Fibroblast of lung (primary cell): ENCODE measurements at regions not wholly inside any gene's neighbourhood (a gene's known extent, or its start where the extent isn't known, plus 50 kb on each side); places are given as distances from the start of the nearest gene placed in this dataset.

Experiments used
- DNase-seq, 2 donors: peaks; one replicate each; pipeline versions ENCODE4 v3.0.0 to v3.0.0-alpha.2; 2010; ENCODE audit warnings: low read depth in 2 of 2
- H2AFZ ChIP-seq: 2 replicates; pipeline ENCODE4 v1.5.1; 2012; ENCODE audit warnings: low read length, control low read depth, inconsistent platforms
- H3K27ac ChIP-seq: 2 replicates; pipeline ENCODE4 v1.5.1; 2011; ENCODE audit warnings: low read length, control low read depth; ENCODE audit not compliant: insufficient read depth
- H3K27me3 ChIP-seq: 2 replicates; pipeline ENCODE4 v1.5.1; 2011; ENCODE audit warnings: mild to moderate bottlenecking, low read length; ENCODE audit not compliant: control insufficient read depth, insufficient read depth
- H3K36me3 ChIP-seq: 2 replicates; pipeline ENCODE4 v1.5.1; 2011; ENCODE audit warnings: low read length; ENCODE audit not compliant: control insufficient read depth, insufficient read depth
- H3K4me1 ChIP-seq: 2 replicates; pipeline ENCODE4 v1.5.1; 2011; ENCODE audit warnings: low read length; ENCODE audit not compliant: control insufficient read depth, insufficient read depth; ENCODE audit errors: extremely low read depth
- H3K4me2 ChIP-seq: 2 replicates; pipeline ENCODE4 v1.5.1; 2011; ENCODE audit warnings: low read length, control low read depth; ENCODE audit not compliant: insufficient read depth; ENCODE audit errors: extremely low read depth
- H3K4me3 ChIP-seq, 4 experiments: fragments of 200-600 bp in 1 of 4; sonication (generic) in 1 of 4; replicated peaks in 1 of 4; 2 replicates each; pipeline ENCODE4 v1.5.1; 2011 to 2016; ENCODE audit warnings: low read length in 4 of 4, low read depth in 3 of 4, mild to moderate bottlenecking in 3 of 4, control low read depth in 2 of 4, inconsistent platforms in 1 of 4, mixed read lengths in 1 of 4; ENCODE audit not compliant: insufficient read depth in 1 of 4; ENCODE audit errors: control extremely low read depth in 1 of 4
- H3K79me2 ChIP-seq: 2 replicates; pipeline ENCODE4 v1.5.1; 2012; ENCODE audit warnings: mild to moderate bottlenecking, low read length, inconsistent platforms; ENCODE audit not compliant: control insufficient read depth, insufficient read depth
- H3K9ac ChIP-seq: 2 replicates; pipeline ENCODE4 v1.5.1; 2011; ENCODE audit warnings: mild to moderate bottlenecking, low read length, control low read depth; ENCODE audit not compliant: insufficient read depth
- H3K9me3 ChIP-seq: 2 replicates; pipeline ENCODE4 v1.5.1; 2012; ENCODE audit warnings: low read depth, low read length; ENCODE audit not compliant: control insufficient read depth, insufficient read depth
- H4K20me1 ChIP-seq: 2 replicates; pipeline ENCODE4 v1.5.1; 2011; ENCODE audit warnings: low read length; ENCODE audit not compliant: control insufficient read depth, insufficient read depth; ENCODE audit errors: extremely low read depth
- CTCF ChIP-seq, 2 donors: IDR thresholded peaks in 1 of 2; conservative IDR thresholded peaks in 1 of 2; 1 replicate in 1 of 2; 2 replicates in 1 of 2; pipeline ENCODE4 v1.5.1; 2011 to 2012; ENCODE audit warnings: low read length in 2 of 2, control low read depth in 1 of 2, inconsistent platforms in 1 of 2, low read depth in 1 of 2, mild to moderate bottlenecking in 1 of 2
- EZH2 ChIP-seq: IDR thresholded peaks from 2 replicates; pipeline ENCODE4 v1.5.1; 2012; ENCODE audit warnings: low read length, control low read depth, mild to moderate bottlenecking; ENCODE audit errors: missing control alignments

- H2AFZ ChIP-seq = no peak overlapping the region
- no peak overlapping the region for H3K4me2 ChIP-seq
- H3K27ac ChIP-seq = no peak overlapping the region
- no peaks in the 10 kb centered on the region for H3K79me2 ChIP-seq
- no peak for DNase-seq
- no peak for TF ChIP-seq CTCF (conservative IDR thresholded peaks at IDR 0.05 in 1 of 2, IDR thresholded peaks at IDR 0.05 in 1 of 2; ENCODE audit: low read depth in 1 of 2, low read length in 2 of 2)
- no peak for TF ChIP-seq EZH2
- no peak overlapping the region for H3K4me3 ChIP-seq
- no peaks in the 10 kb centered on the region for H3K36me3 ChIP-seq
- no peaks in the 10 kb centered on the region for H3K27me3 ChIP-seq
- no peaks in the 10 kb centered on the region for H4K20me1 ChIP-seq
- H3K4me1 ChIP-seq = no peaks in the 10 kb centered on the region
- no peak overlapping the region for H3K9ac ChIP-seq
- H3K9me3 ChIP-seq = no peaks in the 10 kb centered on the region
Measured at GRCh38 chr1:195076682-195077081, 1531.6 kb downstream of the KCNT2 start.

DNA sequence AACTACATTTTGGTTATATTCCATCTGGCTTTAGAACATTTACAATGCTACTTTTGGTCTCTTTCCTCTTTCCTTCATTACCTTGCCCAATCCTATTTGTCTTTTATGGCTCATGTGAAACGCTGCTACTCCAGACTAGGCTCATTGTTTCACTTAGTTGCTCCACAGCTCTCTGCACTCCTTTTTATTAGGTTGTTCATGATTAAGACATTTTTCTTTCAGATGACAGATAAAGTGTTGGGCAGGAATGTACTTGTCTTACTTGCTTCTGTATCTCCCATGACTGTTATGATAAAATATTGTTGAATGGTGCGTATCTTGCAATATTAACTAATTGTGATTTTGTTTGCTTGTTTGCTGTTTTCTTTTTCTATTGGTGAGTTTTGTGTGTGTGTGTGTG is 1532.3 kb downstream of the KCNT2 start:
- Histone ChIP-seq H2AFZ (no peak overlapping the region), H3K9me3 (no peaks in the 10 kb centered on the region), H3K36me3 (no peaks in the 10 kb centered on the region), H4K20me1 (no peaks in the 10 kb centered on the region), H3K4me1 (no peaks in the 10 kb centered on the region), H3K9ac (no peak overlapping the region), H3K27me3 (no peaks in the 10 kb centered on the region), H3K79me2 (no peaks in the 10 kb centered on the region), H3K4me2 (no peak overlapping the region), H3K4me3 (no peak overlapping the region), H3K27ac (no peak overlapping the region)
- no peak for DNase-seq
- TF ChIP-seq CTCF (conservative IDR thresholded peaks at IDR 0.05 in 1 of 2, IDR thresholded peaks at IDR 0.05 in 1 of 2; ENCODE audit: low read depth in 1 of 2, low read length in 2 of 2) = no peak
- TF ChIP-seq EZH2 = no peak

DNA sequence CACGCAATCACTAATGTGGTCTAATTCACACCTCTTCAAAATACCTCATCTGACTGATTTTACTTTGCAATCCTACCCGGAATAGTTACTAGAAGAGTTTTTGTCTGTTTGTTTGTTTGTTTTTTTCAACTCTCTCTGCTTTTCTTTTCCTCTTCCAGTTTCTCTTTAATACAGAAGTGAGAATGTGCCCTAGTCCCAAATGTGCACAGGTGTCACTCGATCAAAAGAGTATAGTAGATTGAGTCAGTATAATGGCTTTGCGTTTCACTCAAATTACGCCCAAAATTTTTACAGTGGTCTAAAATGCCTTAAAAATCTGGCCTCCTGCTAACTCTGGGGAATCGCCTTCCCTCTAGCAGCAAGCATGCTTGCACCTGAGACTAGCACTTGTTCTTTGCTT is 1536.8 kb downstream of the KCNT2 start:
- Histone ChIP-seq H3K4me2 (no peak overlapping the region), H3K9ac (no peak overlapping the region), H3K4me1 (no peaks in the 10 kb centered on the region), H3K27ac (no peak overlapping the region), H3K9me3 (no peaks in the 10 kb centered on the region), H3K27me3 (no peaks in the 10 kb centered on the region), H2AFZ (no peak overlapping the region), H3K36me3 (no peaks in the 10 kb centered on the region), H3K4me3 (no peak overlapping the region), H4K20me1 (no peaks in the 10 kb centered on the region), H3K79me2 (no peaks in the 10 kb centered on the region)
- TF ChIP-seq EZH2 = no peak
- TF ChIP-seq CTCF (conservative IDR thresholded peaks at IDR 0.05 in 1 of 2, IDR thresholded peaks at IDR 0.05 in 1 of 2; ENCODE audit: low read depth in 1 of 2, low read length in 2 of 2) = no peak
- no peak for DNase-seq
